ENCODE measurements at regions not wholly inside any gene's neighbourhood (a gene's known extent, or its start where the extent isn't known, plus 50 kb on each side); places are given as distances from the start of the nearest gene placed in this dataset.
"Not testable (repeated sequence)": the region's sequence is repeated elsewhere in the genome, so short reads cannot be mapped to it uniquely, and the experiment has no call there.

DNA sequence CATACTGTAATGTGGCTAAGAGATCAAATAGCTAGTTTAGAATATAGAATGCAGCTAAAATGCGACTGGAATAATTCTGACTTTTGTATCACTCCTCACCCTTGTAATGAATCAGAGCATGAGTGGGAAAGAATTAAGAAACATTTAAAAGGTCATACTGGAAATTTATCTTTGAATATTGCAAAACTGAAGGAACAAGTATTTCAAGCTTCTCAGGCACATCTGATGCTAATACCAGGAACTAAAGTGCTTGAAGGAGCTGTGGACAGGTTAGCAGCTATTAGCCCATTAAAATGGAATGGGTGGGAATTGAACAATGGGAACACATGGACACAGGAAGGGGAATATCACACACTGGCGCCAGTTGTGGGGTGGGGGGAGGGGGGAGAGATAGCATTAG, 144.2 kb upstream of the ZNF91 start:
- DNase-seq, result no peak
- intact Hi-C loops (cut with DNase I, micrococcal nuclease), result no loop called here
- no peak for ATAC-seq

DNA sequence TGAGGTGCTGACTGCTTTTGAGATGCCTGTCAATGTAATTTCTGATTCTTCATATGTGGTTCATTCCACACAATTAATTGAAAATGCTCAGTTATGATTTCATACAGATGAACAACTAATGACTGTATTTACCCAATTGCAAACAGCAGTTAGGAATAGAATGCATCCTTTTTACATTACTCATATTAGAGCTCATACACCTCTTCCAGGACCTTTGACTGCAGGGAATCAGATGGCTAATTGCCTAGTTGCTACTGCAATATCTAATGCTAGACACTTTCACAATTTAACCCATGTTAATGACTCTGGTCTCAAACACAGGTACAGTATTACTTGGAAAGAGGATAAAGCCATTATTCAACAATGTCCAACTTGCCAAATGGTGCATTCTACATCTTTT, 141.9 kb upstream of the ZNF91 start:
- DNase-seq; ATAC-seq; intact Hi-C loops (cut with DNase I, micrococcal nuclease): not testable (repeated sequence)

DNA sequence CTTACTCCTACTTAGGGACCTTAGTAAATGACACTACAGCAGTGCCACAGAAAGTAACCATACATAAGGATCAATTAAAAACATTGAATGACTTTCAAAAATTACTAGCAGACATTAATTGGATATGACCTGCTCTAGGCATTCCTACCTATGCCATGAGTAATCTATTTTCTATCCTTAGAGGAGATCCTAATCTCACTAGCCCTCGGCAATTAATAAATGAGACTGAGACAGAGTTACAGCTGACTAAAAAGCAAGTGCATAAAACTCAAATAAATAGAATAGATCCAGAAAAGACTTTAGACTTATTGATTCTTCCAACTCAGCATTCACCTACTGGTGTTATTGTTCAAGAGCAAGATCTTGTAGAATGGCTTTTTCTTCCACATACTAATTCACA, 141.1 kb upstream of the ZNF91 start:
- DNase-seq; ATAC-seq; intact Hi-C loops (cut with DNase I, micrococcal nuclease): not testable (repeated sequence)

DNA sequence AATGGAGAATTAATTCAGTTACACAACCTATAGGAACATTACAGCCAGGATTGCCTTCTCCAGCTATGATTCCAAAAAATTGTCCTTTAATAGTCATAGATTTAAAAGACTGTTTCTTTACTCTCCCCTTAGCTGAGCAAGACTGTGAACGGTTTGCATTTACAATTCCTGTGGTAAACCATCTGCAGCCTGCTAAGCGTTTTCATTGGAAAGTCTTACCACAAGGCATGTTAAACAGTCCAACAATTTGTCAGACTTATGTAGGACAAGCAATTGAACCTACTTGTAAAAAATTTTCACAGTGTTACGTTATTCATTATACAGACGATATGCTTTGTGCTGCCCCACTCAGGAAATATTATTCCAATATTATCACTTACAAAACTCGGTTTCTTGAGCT, 140.6 kb upstream of the ZNF91 start:
- DNase-seq; ATAC-seq; intact Hi-C loops (cut with DNase I, micrococcal nuclease): not testable (repeated sequence)

DNA sequence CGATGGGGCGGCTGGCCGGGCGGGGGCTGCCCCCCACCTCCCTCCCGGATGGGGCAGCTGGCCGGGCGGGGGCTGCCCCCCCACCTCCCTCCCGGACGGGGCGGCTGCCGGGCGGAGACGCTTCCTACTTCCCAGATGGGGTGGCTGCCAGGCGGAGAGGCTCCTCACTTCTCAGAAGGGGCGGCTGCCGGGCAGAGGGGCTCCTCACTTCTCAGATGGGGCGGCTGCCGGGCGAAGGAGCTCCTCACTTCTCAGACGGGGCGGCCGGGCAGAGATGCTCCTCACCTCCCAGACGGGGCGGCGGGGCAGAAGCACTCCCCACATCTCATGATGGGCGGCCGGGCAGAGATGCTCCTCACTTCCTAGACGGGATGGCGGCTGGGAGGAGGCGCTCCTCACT, 138.2 kb upstream of the ZNF91 start:
- intact Hi-C loops (cut with DNase I, micrococcal nuclease); DNase-seq; ATAC-seq: not testable (repeated sequence)

DNA sequence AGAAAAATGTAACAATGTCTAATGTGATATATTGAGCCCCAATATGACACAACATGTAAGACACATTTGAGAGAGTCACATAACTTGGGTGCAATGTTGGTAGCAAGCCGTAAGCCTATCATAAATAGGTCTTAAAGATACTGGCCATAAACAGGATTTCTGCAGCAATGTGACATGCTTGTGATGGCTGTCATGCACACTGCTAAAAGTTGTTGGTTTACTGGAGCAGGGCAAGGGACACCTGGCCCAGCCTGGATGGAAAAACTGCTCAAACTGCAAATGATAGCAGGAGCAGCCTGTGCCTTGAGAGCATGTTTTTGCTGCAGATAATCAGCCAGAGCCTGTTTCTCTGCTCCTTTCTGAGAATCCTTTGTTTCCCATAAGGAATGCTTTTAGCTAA, 136.7 kb upstream of the ZNF91 start:
- intact Hi-C loops (cut with DNase I, micrococcal nuclease), result no loop called here
- DNase-seq (no peak), ATAC-seq (no peak)

DNA sequence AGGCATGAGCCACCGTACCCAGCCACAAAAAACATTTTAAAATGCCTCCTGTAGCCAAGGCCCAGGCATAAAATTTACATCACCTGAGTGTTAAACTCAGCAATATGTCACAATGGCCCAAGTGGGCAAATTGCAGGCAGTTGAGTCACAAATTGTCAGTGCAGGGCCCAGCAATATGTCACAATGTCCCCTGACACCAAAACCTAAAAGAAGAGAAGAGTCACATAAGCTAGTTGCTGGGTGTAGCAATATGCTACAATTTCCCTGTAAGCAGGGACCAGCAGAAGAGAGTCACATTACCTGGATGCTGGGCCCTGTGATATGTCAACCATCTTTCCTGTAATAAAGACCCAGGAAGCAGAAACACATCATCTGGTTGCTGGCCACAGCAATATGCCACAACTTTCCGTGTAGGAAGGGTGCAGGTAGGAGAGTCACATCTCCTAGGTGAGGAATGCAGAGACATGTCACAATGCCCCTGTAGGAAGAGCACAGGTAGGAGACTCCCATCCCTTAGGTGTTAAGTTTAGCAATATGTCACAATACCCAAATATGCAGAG, 136.0 kb upstream of the ZNF91 start:
- intact Hi-C loops (cut with DNase I, micrococcal nuclease), result no loop called here
- no peak for DNase-seq
- ATAC-seq, result no peak

DNA sequence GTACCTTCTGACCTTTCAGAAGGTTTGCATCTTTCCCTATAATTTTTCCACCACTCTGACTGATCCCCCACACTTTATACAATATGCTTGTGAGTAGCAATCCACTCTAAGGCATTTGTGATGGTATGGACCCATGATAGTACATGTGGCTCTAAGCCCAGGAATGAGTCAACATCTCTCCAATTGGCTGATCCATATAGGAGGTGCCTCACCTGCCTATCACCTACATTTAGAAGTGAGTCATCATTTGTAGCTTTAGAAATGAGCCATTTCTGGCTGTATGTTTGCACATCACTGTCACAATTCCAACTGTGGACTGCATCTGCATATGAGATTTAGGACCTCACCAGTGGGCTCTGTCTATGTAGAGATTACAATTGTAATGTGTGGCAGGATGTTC, 133.1 kb upstream of the ZNF91 start:
- ATAC-seq (peak; percentile 45), DNase-seq (no peak)
- intact Hi-C loops (cut with DNase I, micrococcal nuclease), result no loop called here

DNA sequence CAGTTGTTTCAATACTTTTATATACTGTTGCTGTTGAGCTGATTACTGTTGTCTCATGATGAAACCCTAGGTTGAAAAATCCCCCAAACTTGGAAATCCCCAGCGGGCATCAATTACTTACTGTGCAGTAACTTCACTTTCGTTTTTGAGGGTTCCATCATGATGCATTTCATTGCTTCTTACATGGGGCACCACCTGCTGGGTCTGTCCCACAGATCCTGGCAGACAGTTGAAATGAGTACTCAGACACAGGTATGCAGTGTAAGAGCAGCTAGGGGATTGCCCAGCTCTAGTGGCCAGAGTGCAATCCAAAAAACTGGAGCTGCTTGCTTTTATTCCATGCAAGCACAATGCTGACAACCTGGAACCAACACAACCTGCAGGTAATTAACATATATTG, 132.5 kb upstream of the ZNF91 start:
- DNase-seq, result no peak
- intact Hi-C loops (cut with DNase I, micrococcal nuclease), result no loop called here
- no peak for ATAC-seq

DNA sequence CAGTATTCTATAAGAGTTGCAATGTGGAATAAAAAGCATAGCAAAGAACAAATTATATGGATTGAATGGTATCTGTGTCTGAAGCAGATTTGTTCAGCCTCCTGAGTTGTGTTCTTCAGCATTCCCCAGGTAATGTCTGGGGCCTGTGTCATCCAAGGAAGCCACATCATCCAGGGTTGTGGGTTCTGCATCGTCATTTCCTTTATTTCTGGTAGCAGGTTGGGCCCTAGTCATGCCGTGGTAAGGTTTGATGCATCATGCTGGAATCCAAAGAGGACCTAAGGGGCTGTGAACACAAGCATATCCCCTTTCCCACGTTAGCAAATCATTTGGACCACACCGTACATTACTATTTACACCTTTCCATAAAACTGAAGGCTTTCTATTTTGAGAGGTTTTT, 131.0 kb upstream of the ZNF91 start:
- ATAC-seq (no peak), DNase-seq (no peak)
- intact Hi-C loops (cut with DNase I, micrococcal nuclease), result no loop called here

DNA sequence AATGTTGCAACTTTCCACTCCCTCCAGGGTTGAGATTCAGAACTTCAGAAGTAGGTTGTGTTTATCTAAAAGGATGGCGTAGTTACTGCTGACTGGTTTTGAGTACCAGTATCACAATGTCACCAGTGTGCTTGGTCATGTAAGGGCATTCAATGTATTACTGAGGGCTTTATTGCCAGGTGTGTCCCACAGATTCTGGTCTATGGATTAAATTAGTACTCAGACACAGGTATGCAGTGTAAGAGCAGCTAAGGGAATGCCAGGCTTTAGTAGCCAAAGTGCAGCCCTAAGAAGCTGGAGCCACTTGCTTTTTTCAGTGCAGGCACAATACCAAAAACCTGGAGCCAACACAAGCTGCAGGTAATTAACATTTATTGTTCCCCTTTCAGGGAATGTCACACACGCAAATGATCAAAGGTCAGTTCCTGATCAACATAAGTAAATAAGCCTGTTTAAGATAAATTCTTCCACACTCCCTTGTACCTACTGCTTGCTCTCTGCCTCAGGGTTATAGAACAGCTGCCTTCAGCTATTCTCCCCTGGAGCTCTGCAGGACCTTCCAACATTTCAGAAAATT, 130.1 kb upstream of the ZNF91 start:
- ATAC-seq (peak; percentile 89), DNase-seq (peak; percentile 22 to 53)
- intact Hi-C loops (cut with DNase I, micrococcal nuclease), result no loop called here

DNA sequence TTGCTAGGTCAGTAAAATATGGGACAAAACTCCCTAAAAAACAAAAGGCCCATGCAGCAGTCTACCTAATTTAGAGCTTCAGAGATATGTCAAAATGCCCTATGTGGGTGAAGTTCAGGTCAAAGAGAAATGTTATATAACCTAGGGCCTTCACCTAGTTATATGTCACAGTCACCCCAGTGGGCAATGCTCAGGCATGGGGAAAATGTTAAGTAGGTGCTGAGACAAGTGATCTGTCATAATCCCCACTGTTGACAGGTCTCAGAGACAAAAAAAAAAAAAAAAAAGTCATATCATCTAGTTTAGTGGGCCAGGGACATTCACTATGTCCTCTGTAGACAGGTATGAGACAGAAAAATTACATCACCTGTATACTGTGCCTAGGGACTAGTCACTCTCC, 128.6 kb upstream of the ZNF91 start:
- intact Hi-C loops (cut with DNase I, micrococcal nuclease), result no loop called here
- ATAC-seq, result no peak

DNA sequence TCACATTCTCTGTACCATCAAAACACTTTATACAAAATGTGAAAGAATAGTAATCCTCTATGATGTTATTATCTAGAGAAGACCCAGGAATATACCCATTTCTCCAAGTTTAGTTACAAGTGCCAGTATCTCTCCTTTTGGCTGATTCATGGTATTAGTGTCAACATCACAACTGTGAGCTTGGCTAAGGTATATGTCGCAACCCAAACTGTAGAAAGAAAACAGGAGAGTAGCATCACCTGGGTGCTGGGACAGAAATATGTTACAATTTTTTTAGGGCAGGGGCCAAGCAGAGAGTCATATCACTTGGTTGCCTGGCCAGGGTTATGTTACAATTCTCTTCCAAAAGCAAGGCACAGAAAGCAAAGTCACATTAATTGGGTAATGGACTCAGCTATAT, 127.2 kb upstream of the ZNF91 start:
- ATAC-seq, result no peak
- intact Hi-C loops (cut with DNase I, micrococcal nuclease), result no loop called here
- DNase-seq, result no peak

More for the DNA sequence above, 128.6 kb upstream of the ZNF91 start:
- no peak for DNase-seq

DNA sequence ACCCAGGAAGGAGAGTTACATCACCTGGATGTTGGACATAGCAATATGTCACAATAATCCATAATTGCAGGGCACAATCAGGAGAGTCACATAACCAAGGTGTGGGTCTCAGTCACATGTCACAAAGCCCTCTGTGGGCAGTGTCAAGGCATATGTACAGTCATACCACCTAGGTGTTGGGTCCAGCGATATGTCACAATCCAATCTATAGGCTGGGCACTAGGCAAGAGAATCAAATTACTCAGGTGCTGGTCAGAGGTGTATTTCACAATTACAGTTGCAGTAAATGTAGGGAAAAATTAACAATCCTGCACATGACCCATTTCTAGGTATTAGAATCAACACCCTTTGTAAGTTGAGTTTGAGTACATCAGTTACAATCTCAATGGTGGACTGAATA, 126.2 kb upstream of the ZNF91 start:
- intact Hi-C loops (cut with DNase I, micrococcal nuclease), result no loop called here
- DNase-seq (no peak), ATAC-seq (no peak)

DNA sequence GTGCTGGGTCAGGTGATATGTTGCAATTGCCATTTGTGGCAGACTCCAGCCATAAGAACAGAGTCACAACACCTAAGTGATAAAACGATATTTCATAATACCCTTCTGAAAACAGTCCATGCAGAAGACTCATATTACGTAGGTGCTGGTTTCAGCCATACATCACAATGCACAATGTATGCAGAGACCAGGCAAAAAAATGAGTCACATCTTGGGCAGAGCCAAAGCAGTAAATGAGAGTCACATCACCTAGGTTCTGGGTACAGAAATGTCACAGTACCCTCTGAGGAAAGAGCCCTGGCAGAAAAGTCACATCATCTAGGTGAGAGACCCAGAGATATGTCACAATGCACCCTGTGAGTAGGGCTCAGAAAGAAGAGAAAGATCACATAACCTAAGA, 125.2 kb upstream of the ZNF91 start:
- intact Hi-C loops (cut with DNase I, micrococcal nuclease), result no loop called here
- DNase-seq, result no peak
- no peak for ATAC-seq

DNA sequence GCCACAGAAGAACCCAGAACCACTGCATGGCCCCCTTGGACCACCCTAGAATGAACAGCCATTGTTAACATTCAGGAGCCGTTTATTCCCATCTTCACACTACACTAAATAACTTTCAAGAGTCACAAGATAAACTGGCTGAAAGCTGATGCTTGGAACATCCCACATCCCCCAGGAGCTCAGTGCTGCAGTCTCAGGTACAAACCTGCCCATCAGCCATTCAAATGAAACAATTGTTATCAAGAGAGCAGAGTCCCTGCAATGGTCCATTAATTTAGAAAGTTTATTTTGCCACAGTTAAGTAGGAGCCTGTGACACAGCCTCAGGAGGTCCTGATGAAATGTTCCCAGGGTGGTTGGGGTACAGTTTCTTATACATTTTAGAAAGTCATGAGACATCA, 123.8 kb upstream of the ZNF91 start:
- no peak for ATAC-seq
- no peak for DNase-seq
- intact Hi-C loops (cut with DNase I, micrococcal nuclease), result no loop called here

DNA sequence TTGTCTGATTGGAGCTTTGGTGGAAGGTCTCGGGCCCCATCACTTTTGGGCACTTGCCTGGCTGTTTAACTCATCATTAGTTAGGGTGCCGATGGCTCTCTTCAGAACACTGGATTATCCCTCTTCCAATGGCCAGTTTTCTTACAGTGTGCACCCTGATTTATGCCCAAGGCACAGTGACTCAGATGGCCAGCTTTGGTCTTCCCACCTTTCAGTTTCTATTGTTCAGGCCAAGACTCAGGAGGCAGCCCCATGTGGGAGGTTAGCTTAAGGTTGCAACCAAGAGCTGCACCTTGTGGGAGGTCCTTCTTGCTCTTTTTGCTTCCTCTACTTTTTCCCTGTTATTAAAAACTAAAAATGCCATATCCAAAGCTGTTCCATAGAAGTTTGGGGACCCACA, 121.0 kb upstream of the ZNF91 start:
- DNase-seq (no peak), ATAC-seq (no peak)

DNA sequence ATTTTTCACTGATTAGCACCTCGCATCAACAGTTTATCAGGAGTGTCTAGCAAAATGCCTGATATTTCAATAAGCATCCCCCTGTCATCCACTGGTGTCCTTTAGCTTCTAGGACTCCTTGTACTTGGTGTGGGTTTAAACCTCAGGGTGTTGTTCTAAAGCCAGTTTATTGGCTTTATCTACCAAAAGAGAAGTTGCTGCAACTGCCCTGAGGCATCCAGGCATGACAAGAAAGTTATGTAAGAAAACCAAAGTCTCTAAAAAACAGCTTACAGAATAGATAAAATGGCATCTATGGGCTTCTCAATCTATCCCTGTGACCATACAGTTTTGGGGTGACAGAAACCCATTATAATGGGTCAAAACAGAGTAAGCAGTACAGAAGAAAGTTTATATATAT, 120.3 kb upstream of the ZNF91 start:
- ATAC-seq (no peak), DNase-seq (no peak)
- intact Hi-C loops (cut with DNase I, micrococcal nuclease), result no loop called here

More for the DNA sequence above, 121.0 kb upstream of the ZNF91 start:
- intact Hi-C loops (cut with DNase I, micrococcal nuclease), result no loop called here

DNA sequence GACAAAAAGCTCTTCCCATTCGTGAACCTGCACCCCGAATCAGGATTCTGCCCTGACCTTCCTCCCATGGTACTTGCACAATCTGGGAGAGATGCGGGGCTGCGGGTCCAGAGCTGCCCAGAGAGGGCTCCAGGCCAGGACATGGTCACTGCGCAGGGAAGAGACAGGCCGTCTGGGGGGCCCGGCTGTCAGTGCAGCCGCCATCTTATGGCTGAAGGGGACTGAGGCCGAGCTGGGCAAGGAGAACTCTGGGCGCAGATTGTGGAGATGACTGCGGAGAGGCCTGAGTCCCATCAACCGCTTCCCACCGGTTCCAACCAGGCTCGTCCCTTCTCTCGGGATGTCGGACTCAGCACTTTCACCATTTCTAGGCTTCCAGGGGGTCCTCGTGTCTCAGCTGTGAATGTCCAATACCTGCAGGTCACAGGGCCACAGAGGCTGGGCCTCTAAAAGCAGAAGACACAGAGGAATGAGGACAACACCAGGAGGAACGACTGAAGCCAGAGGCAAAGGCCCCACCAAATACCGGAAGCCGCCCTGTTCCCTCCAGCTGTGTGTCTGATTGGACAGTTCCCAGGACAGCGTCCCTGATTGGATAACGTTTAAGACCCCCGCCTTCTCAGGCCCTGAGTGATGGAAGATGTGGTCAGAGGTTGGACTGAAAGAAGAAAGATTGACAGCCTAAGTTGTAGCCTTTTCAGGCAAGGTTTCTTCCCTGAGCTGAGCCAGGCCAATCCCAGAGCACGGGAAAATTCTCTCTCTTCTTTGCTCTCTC, 117.1 kb upstream of the ZNF91 start:
- intact Hi-C loops (cut with DNase I, micrococcal nuclease), result no loop called here
- no peak for ATAC-seq
- DNase-seq, result no peak

DNA sequence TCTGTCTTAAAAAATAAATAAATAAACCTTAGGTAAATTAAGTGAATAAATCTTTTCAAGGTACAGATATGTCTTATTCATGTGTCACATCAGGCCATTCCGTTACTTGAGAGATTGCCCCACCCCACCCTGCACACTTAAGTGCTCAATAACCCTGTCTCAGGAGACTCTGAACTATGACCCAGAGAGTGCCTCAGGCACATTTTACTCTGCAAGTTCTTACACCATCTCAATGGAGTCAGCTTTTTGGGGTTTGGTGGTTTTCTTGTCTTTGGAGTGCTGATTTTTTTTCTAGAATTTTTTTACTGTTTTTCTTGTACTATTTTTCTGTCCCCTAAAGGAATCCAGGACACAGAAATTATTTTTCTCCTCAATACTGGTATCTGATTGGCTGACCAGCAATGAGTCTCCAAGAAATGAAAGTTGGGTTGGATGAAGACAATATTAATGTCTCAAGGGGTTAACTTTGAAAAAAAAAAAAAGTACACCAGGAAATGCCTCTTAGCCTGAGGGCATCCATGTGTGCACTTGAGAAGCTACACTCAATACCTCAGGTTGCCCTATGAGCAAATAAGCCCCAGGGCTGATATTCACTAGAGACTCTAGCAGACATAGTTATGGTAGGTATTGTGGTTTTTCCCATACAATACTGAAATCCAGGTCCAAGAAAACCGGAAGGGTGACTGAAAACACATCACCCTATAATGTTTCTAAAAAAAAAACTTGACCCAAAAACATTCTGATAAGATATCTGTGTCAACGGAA, 114.6 kb upstream of the ZNF91 start:
- DNase-seq, result no peak
- ATAC-seq, result no peak
- intact Hi-C loops (cut with DNase I, micrococcal nuclease), result no loop called here
